Karpas-422 (cell line): ENCODE measurements at regions not wholly inside any gene's neighbourhood (a gene's known extent, or its start where the extent isn't known, plus 50 kb on each side); places are given as distances from the start of the nearest gene placed in this dataset.
"Not testable (repeated sequence)": the region's sequence is repeated elsewhere in the genome, so short reads cannot be mapped to it uniquely, and the experiment has no call there.

Experiments
- DNase-seq: peaks from one replicate; pipeline ENCODE4 v3.0.0-alpha.2; 2015
- H2AFZ ChIP-seq: fragments of 200-600 bp; sonication (generic); 2 replicates; pipeline ENCODE4 v1.6.1; 2014; ENCODE audit warnings: antibody characterized with exemption, low read length, mixed read lengths
- H3K27ac ChIP-seq: fragments of 200-600 bp; sonication (generic); 2 replicates; pipeline ENCODE4 v1.5.1; 2014; ENCODE audit warnings: mild to moderate bottlenecking, low read length, moderate library complexity
- H3K27me3 ChIP-seq: fragments of 200-600 bp; sonication (generic); 2 replicates; pipeline ENCODE4 v1.6.1; 2014; ENCODE audit warnings: low read length, mixed read lengths
- H3K36me3 ChIP-seq: fragments of 200-600 bp; sonication (generic); 2 replicates; pipeline ENCODE4 v1.6.1; 2014; ENCODE audit warnings: low read length, mixed read lengths; ENCODE audit not compliant: insufficient read depth
- H3K4me1 ChIP-seq: fragments of 200-600 bp; sonication (generic); 2 replicates; pipeline ENCODE4 v1.6.1; 2014; ENCODE audit warnings: mild to moderate bottlenecking, low read length, mixed read lengths
- H3K4me2 ChIP-seq: fragments of 200-600 bp; sonication (generic); 2 replicates; pipeline ENCODE4 v1.6.1; 2014; ENCODE audit warnings: low read length, low read depth, mild to moderate bottlenecking; ENCODE audit not compliant: poor library complexity, severe bottlenecking
- H3K4me3 ChIP-seq: fragments of 200-600 bp; sonication (generic); 2 replicates; pipeline ENCODE4 v1.5.1; 2014; ENCODE audit warnings: mild to moderate bottlenecking, antibody characterized with exemption, low read length, mixed read lengths
- H3K79me2 ChIP-seq: fragments of 200-600 bp; sonication (generic); 2 replicates; pipeline ENCODE4 v1.6.1; 2014; ENCODE audit warnings: mild to moderate bottlenecking, low read length, mixed read lengths
- H3K9ac ChIP-seq: fragments of 200-600 bp; sonication (generic); 2 replicates; pipeline ENCODE4 v1.6.0; 2014; ENCODE audit warnings: low read length
- H3K9me2 ChIP-seq: fragments of 200-600 bp; sonication (generic), shearing (Covaris generic); replicated peaks from 2 replicates; pipeline ENCODE4 v1.6.0; 2014; ENCODE audit warnings: mild to moderate bottlenecking, low read length, moderate library complexity; ENCODE audit not compliant: insufficient read depth
- H3K9me3 ChIP-seq: fragments of 300-700, 200-600 bp; sonication (generic); 2 replicates; pipeline ENCODE4 v1.6.1; 2014; ENCODE audit warnings: low read length, mixed read lengths
- H4K20me1 ChIP-seq: fragments of 200-600 bp; sonication (generic); 2 replicates; pipeline ENCODE4 v1.6.1; 2014; ENCODE audit warnings: mild to moderate bottlenecking, antibody characterized with exemption, low read length, low read depth; ENCODE audit not compliant: insufficient read depth

- DNase-seq: no peak
Observed at GRCh38 chr6:21869085-21869771, 275.7 kb downstream of the SOX4 start.

GRCh38 chr6:21870076-21870730, 276.7 kb downstream of the SOX4 start:
- peaks cover 20% of the 10 kb centered on the region for H3K4me1 ChIP-seq
- no peak overlapping the region for H3K9ac ChIP-seq
- no peaks in the 10 kb centered on the region for H3K27me3 ChIP-seq
- peak overlapping the region; percentile 41 for H3K4me2 ChIP-seq
- no peak overlapping the region for H2AFZ ChIP-seq
- H3K9me2 ChIP-seq: no peaks in the 10 kb centered on the region
- H3K9me3 ChIP-seq: no peaks in the 10 kb centered on the region
- H3K27ac ChIP-seq: 0 out of 2 replicates have a peak overlapping the region, but pooled peaks have one; percentile 9
- H3K79me2 ChIP-seq: no peaks in the 10 kb centered on the region
- no peaks in the 10 kb centered on the region for H4K20me1 ChIP-seq
- DNase-seq: peak; percentile 72
- no peaks in the 10 kb centered on the region for H3K36me3 ChIP-seq
- peak overlapping the region; percentile 18; the same call in 1 of the 2 replicates for H3K4me3 ChIP-seq

More at GRCh38 chr6:21869085-21869771, 275.7 kb downstream of the SOX4 start:
- Histone ChIP-seq H3K4me2 (peak overlapping the region; percentile 41), H3K79me2 (no peaks in the 10 kb centered on the region), H3K27me3 (no peaks in the 10 kb centered on the region), H4K20me1 (no peaks in the 10 kb centered on the region), H3K9me2 (no peaks in the 10 kb centered on the region), H3K4me3 (no peak overlapping the region), H3K36me3 (no peaks in the 10 kb centered on the region), H3K4me1 (peaks cover 20% of the 10 kb centered on the region), H2AFZ (no peak overlapping the region), H3K9ac (no peak overlapping the region), H3K27ac (no peak overlapping the region), H3K9me3 (no peaks in the 10 kb centered on the region)

GRCh38 chr6:21871831-21872230, 278.3 kb downstream of the SOX4 start:
- Histone ChIP-seq H3K9me2 (no peaks in the 10 kb centered on the region), H2AFZ (no peak overlapping the region), H3K36me3 (no peaks in the 10 kb centered on the region), H3K79me2 (no peaks in the 10 kb centered on the region), H3K4me1 (peaks cover 20% of the 10 kb centered on the region), H4K20me1 (no peaks in the 10 kb centered on the region), H3K27me3 (no peaks in the 10 kb centered on the region), H3K27ac (no peak overlapping the region), H3K4me2 (no peak overlapping the region), H3K9ac (no peak overlapping the region), H3K9me3 (no peaks in the 10 kb centered on the region), H3K4me3 (no peak overlapping the region)
- no peak for DNase-seq

- H3K9me2 ChIP-seq: no peaks in the 10 kb centered on the region
- peaks cover 20% of the 10 kb centered on the region for H3K4me1 ChIP-seq
- no peaks in the 10 kb centered on the region for H4K20me1 ChIP-seq
- no peak overlapping the region for H3K27ac ChIP-seq
- no peak overlapping the region for H3K4me3 ChIP-seq
- H3K9me3 ChIP-seq: no peaks in the 10 kb centered on the region
- DNase-seq: no peak
- no peak overlapping the region for H3K9ac ChIP-seq
- no peaks in the 10 kb centered on the region for H3K79me2 ChIP-seq
- H3K27me3 ChIP-seq: no peaks in the 10 kb centered on the region
- no peak overlapping the region for H2AFZ ChIP-seq
- no peaks in the 10 kb centered on the region for H3K36me3 ChIP-seq
- no peak overlapping the region for H3K4me2 ChIP-seq
Observed at GRCh38 chr6:21872749-21873148, 279.2 kb downstream of the SOX4 start.

- Histone ChIP-seq H2AFZ (no peak overlapping the region), H3K27me3 (no peaks in the 10 kb centered on the region), H3K27ac (no peak overlapping the region), H3K4me1 (peaks cover 20% of the 10 kb centered on the region), H3K36me3 (no peaks in the 10 kb centered on the region), H4K20me1 (no peaks in the 10 kb centered on the region), H3K79me2 (no peaks in the 10 kb centered on the region), H3K4me3 (no peak overlapping the region), H3K9ac (no peak overlapping the region), H3K9me3 (no peaks in the 10 kb centered on the region), H3K9me2 (no peaks in the 10 kb centered on the region), H3K4me2 (no peak overlapping the region)
- DNase-seq: no peak
Observed at GRCh38 chr6:21873562-21873961, 280.0 kb downstream of the SOX4 start.

- H3K27me3 ChIP-seq: no peaks in the 10 kb centered on the region
- no peaks in the 10 kb centered on the region for H3K79me2 ChIP-seq
- no peak for DNase-seq
- no peaks in the 10 kb centered on the region for H3K9me2 ChIP-seq
- H3K4me3 ChIP-seq: no peak overlapping the region
- no peak overlapping the region for H3K27ac ChIP-seq
- no peaks in the 10 kb centered on the region for H3K36me3 ChIP-seq
- no peak overlapping the region for H3K4me2 ChIP-seq
- no peak overlapping the region for H2AFZ ChIP-seq
- H4K20me1 ChIP-seq: no peaks in the 10 kb centered on the region
- H3K9ac ChIP-seq: no peak overlapping the region
- H3K9me3 ChIP-seq: no peaks in the 10 kb centered on the region
- H3K4me1 ChIP-seq: peaks cover 17% of the 10 kb centered on the region
Observed at GRCh38 chr6:21874372-21874771, 280.8 kb downstream of the SOX4 start.

GRCh38 chr6:21877037-21877436, 283.5 kb downstream of the SOX4 start:
- H3K27me3 ChIP-seq, H3K9me2 ChIP-seq, H3K9ac ChIP-seq, H4K20me1 ChIP-seq, H3K4me2 ChIP-seq, H3K27ac ChIP-seq, H3K9me3 ChIP-seq, H2AFZ ChIP-seq, DNase-seq, H3K36me3 ChIP-seq, H3K79me2 ChIP-seq, H3K4me3 ChIP-seq, H3K4me1 ChIP-seq: not testable (repeated sequence)

- H3K9me3 ChIP-seq, H3K4me3 ChIP-seq, H4K20me1 ChIP-seq, H3K27ac ChIP-seq, H3K9ac ChIP-seq, H3K79me2 ChIP-seq, H2AFZ ChIP-seq, H3K4me2 ChIP-seq, DNase-seq, H3K4me1 ChIP-seq, H3K36me3 ChIP-seq, H3K27me3 ChIP-seq, H3K9me2 ChIP-seq: not testable (repeated sequence)
Observed at GRCh38 chr6:21880249-21880648, 286.7 kb downstream of the SOX4 start.
